ENCODE measurements at regions not wholly inside any gene's neighbourhood (a gene's known extent, or its start where the extent isn't known, plus 50 kb on each side); places are given as distances from the start of the nearest gene placed in this dataset.

DNA sequence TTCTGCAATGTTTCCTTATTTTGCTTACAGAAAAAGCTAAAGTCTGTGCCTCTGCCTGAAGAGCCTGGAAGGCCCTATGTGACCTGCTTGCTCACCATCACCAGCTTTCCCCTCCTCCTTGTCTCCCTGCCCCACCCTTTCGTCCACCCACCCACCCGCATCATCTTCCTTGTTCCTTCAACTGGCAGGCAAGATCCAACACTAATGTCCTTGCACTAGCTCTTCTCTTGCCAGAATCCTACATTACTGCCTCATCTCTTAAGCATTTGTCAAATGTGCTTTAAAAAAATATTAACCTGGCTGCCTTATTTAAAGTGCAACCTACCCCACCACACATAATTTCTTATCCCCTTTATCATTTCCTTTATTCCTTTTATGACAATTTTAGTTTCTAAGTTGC, 165.1 kb upstream of the PPP3CA start:
- Histone ChIP-seq H3K9me3 (ENCODE audit: low read length) (no peaks in the 10 kb centered on the region), H3K27me3 (ENCODE audit: control insufficient read depth in 1 of 2, insufficient read depth in 2 of 2, low read length in 2 of 2) (no peaks in the 10 kb centered on the region), H3K27ac (ENCODE audit: extremely low read length, insufficient read depth, low read length) (no peak overlapping the region), H3K79me2 (ENCODE audit: insufficient read depth, low read length) (no peaks in the 10 kb centered on the region), H2AFZ (ENCODE audit: low read length) (no peak overlapping the region), H3K36me3 (replicated peaks in 1 of 2; ENCODE audit: control insufficient read depth in 1 of 2, insufficient read depth in 2 of 2, low read length in 2 of 2) (no peaks in the 10 kb centered on the region), H3K4me3 (replicated peaks in 1 of 3; ENCODE audit: insufficient read depth in 1 of 3, low read depth in 2 of 3, low read length in 3 of 3) (no peak overlapping the region), H3K9ac (ENCODE audit: insufficient read depth, low read depth, low read length) (no peak overlapping the region), H3K4me1 (ENCODE audit: insufficient read depth, low read length) (no peaks in the 10 kb centered on the region), H4K20me1 (ENCODE audit: insufficient read depth, low read length) (no peaks in the 10 kb centered on the region), H3K4me2 (ENCODE audit: low read depth, low read length) (no peak overlapping the region)
- CTCF ChIA-PET (ENCODE audit: low intra/inter-chr PET ratio, low total read pairs), result no interaction called here
- POLR2A ChIA-PET, result no interaction called here
- intact Hi-C loops (cut with micrococcal nuclease; ENCODE audit: unreplicated experiment) (no loop called here), in situ Hi-C loops (cut with HindIII; ENCODE audit: extremely low pct_ligation_motif_present, low pct_unique_long_range_greater_than_20kb) (no loop called here)
- BruUV-seq (replicated peaks), result no TSS peak
- no peak for DNase-seq (ENCODE audit: low spot score)
- no peak for FAIRE-seq
- TF ChIP-seq, protein P1, sequence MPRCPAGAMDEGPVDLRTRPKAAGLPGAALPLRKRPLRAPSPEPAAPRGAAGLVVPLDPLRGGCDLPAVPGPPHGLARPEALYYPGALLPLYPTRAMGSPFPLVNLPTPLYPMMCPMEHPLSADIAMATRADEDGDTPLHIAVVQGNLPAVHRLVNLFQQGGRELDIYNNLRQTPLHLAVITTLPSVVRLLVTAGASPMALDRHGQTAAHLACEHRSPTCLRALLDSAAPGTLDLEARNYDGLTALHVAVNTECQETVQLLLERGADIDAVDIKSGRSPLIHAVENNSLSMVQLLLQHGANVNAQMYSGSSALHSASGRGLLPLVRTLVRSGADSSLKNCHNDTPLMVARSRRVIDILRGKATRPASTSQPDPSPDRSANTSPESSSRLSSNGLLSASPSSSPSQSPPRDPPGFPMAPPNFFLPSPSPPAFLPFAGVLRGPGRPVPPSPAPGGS (CRISPR knock-in tag; IDR thresholded peaks at IDR 0.05), result no peak
- no peak for TF ChIP-seq GTF2F1 (IDR thresholded peaks at IDR 0.05; ENCODE audit: low read length)
- ATAC-seq, result no peak
- 30% methylated on average over 2 of the region's 2 CpGs for WGBS (ENCODE audit: low lambda C conversion rate)

DNA sequence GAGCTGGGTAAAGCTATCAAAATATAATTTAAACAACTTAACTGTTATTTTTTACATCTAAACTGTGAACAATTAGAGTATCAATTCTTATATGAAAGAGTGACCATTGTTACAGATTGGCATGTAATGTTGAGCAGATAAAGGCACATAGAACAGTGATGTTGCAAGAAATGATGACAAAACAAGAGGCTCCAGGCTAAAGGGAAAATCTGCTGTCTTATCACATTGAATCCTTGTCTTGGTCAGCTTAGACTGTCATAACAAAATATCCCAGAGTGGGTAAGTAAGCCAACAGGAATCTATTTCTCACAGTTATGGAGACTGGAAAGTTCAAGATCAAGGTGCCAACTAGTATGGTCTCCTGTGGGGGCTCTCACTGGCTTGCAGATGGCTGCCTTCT, 154.1 kb upstream of the PPP3CA start:
- H2AFZ ChIP-seq (ENCODE audit: low read length), result no peak overlapping the region
- no peak overlapping the region for H3K9ac ChIP-seq (ENCODE audit: insufficient read depth, low read depth, low read length)
- in situ Hi-C loops (cut with HindIII; ENCODE audit: extremely low pct_ligation_motif_present, low pct_unique_long_range_greater_than_20kb) (no loop called here), intact Hi-C loops (cut with micrococcal nuclease; ENCODE audit: unreplicated experiment) (no loop called here)
- CTCF ChIA-PET (ENCODE audit: low intra/inter-chr PET ratio, low total read pairs), result no interaction called here
- H3K27me3 ChIP-seq (ENCODE audit: control insufficient read depth in 1 of 2, insufficient read depth in 2 of 2, low read length in 2 of 2), result no peaks in the 10 kb centered on the region; a peak in 1 of 5 replicates
- H3K36me3 ChIP-seq (replicated peaks in 1 of 2; ENCODE audit: control insufficient read depth in 1 of 2, insufficient read depth in 2 of 2, low read length in 2 of 2), result no peaks in the 10 kb centered on the region
- DNase-seq (ENCODE audit: low spot score) (no peak), ATAC-seq (no peak), FAIRE-seq (no peak)
- no peaks in the 10 kb centered on the region for H3K9me3 ChIP-seq (ENCODE audit: low read length)
- POLR2A ChIA-PET, result no interaction called here
- H3K27ac ChIP-seq (ENCODE audit: extremely low read length, insufficient read depth, low read length), result no peak overlapping the region
- no peaks in the 10 kb centered on the region for H4K20me1 ChIP-seq (ENCODE audit: insufficient read depth, low read length)
- H3K4me3 ChIP-seq (replicated peaks in 1 of 3; ENCODE audit: insufficient read depth in 1 of 3, low read depth in 2 of 3, low read length in 3 of 3), result no peak overlapping the region
- no peaks in the 10 kb centered on the region for H3K79me2 ChIP-seq (ENCODE audit: insufficient read depth, low read length)
- BruUV-seq (replicated peaks), result no TSS peak
- H3K4me1 ChIP-seq (ENCODE audit: insufficient read depth, low read length), result no peaks in the 10 kb centered on the region
- no peak overlapping the region for H3K4me2 ChIP-seq (ENCODE audit: low read depth, low read length)
- TF ChIP-seq, protein P2, sequence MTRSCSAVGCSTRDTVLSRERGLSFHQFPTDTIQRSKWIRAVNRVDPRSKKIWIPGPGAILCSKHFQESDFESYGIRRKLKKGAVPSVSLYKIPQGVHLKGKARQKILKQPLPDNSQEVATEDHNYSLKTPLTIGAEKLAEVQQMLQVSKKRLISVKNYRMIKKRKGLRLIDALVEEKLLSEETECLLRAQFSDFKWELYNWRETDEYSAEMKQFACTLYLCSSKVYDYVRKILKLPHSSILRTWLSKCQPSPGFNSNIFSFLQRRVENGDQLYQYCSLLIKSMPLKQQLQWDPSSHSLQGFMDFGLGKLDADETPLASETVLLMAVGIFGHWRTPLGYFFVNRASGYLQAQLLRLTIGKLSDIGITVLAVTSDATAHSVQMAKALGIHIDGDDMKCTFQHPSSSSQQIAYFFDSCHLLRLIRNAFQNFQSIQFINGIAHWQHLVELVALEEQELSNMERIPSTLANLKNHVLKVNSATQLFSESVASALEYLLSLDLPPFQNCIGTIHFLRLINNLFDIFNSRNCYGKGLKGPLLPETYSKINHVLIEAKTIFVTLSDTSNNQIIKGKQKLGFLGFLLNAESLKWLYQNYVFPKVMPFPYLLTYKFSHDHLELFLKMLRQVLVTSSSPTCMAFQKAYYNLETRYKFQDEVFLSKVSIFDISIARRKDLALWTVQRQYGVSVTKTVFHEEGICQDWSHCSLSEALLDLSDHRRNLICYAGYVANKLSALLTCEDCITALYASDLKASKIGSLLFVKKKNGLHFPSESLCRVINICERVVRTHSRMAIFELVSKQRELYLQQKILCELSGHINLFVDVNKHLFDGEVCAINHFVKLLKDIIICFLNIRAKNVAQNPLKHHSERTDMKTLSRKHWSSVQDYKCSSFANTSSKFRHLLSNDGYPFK (CRISPR knock-in tag; IDR thresholded peaks at IDR 0.05; ENCODE audit: borderline replicate concordance), result no peak
- TF ChIP-seq KDM1A (CRISPR knock-in tag; IDR thresholded peaks at IDR 0.05), result no peak
- no peak for TF ChIP-seq NKX3-1 (CRISPR knock-in tag; IDR thresholded peaks at IDR 0.05)
- TF ChIP-seq ZNF224 (CRISPR knock-in tag; IDR thresholded peaks at IDR 0.05), result no peak
- no peak for TF ChIP-seq ZNF670 (CRISPR knock-in tag; IDR thresholded peaks at IDR 0.05; ENCODE audit: borderline replicate concordance)
- TF ChIP-seq ZNF383 (CRISPR knock-in tag; IDR thresholded peaks at IDR 0.05; ENCODE audit: borderline replicate concordance), result no peak
- no peak for TF ChIP-seq JUNB (CRISPR knock-in tag; IDR thresholded peaks at IDR 0.05; ENCODE audit: borderline replicate concordance)
- no peak for TF ChIP-seq NFE2 (CRISPR knock-in tag; IDR thresholded peaks at IDR 0.05)
- no peak for TF ChIP-seq ZBTB20 (CRISPR knock-in tag; IDR thresholded peaks at IDR 0.05; ENCODE audit: borderline replicate concordance, low read depth)
- TF ChIP-seq ZNF235 (CRISPR knock-in tag; IDR thresholded peaks at IDR 0.05; ENCODE audit: borderline replicate concordance), result no peak
- TF ChIP-seq, protein P3, sequence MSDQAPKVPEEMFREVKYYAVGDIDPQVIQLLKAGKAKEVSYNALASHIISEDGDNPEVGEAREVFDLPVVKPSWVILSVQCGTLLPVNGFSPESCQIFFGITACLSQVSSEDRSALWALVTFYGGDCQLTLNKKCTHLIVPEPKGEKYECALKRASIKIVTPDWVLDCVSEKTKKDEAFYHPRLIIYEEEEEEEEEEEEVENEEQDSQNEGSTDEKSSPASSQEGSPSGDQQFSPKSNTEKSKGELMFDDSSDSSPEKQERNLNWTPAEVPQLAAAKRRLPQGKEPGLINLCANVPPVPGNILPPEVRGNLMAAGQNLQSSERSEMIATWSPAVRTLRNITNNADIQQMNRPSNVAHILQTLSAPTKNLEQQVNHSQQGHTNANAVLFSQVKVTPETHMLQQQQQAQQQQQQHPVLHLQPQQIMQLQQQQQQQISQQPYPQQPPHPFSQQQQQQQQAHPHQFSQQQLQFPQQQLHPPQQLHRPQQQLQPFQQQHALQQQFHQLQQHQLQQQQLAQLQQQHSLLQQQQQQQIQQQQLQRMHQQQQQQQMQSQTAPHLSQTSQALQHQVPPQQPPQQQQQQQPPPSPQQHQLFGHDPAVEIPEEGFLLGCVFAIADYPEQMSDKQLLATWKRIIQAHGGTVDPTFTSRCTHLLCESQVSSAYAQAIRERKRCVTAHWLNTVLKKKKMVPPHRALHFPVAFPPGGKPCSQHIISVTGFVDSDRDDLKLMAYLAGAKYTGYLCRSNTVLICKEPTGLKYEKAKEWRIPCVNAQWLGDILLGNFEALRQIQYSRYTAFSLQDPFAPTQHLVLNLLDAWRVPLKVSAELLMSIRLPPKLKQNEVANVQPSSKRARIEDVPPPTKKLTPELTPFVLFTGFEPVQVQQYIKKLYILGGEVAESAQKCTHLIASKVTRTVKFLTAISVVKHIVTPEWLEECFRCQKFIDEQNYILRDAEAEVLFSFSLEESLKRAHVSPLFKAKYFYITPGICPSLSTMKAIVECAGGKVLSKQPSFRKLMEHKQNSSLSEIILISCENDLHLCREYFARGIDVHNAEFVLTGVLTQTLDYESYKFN (CRISPR knock-in tag; conservative IDR thresholded peaks at IDR 0.05), result no peak
